Stomach (tissue), 4 donors: ENCODE measurements at regions not wholly inside any gene's neighbourhood (a gene's known extent, or its start where the extent isn't known, plus 50 kb on each side); places are given as distances from the start of the nearest gene placed in this dataset.

ENCODE experiments used
- CTCF ChIP-seq, 7 experiments: fragments of 450-650 bp in 4 of 7; fragments of 200-600 bp in 3 of 7; sonication (generic) in 3 of 7; IDR thresholded peaks; one replicate each; pipeline ENCODE4 v1.5.1; 2016 to 2019; ENCODE audit warnings: antibody characterized with exemption in 7 of 7, control low read depth in 2 of 7, mild to moderate bottlenecking in 1 of 7
- EP300 ChIP-seq: sonication (generic); formaldehyde crosslinking; IDR thresholded peaks from one replicate; pipeline ENCODE4 v1.6.1; 2017; ENCODE audit warnings: antibody characterized with exemption
- POLR2A ChIP-seq, 4 donors: fragments of 450-650 bp; IDR thresholded peaks; one replicate each; pipeline ENCODE4 v1.6.1; 2016; ENCODE audit warnings: antibody characterized with exemption in 4 of 4, control low read depth in 2 of 4, mild to moderate bottlenecking in 1 of 4, moderate library complexity in 1 of 4
- POLR2AphosphoS5 ChIP-seq, 3 donors: sonication (generic); formaldehyde crosslinking; IDR thresholded peaks; one replicate each; pipeline ENCODE4 v1.6.1; 2016; ENCODE audit warnings: antibody characterized with exemption in 3 of 3

- TF ChIP-seq POLR2A (IDR thresholded peaks at IDR 0.05) (no peak), CTCF (IDR thresholded peaks at IDR 0.05) (no peak), POLR2AphosphoS5 (IDR thresholded peaks at IDR 0.05) (no peak), EP300 (no peak)
Measured at GRCh38 chr16:5735444-5735843, 637.8 kb upstream of the EEF2KMT start.
